ENCODE measurements at regions not wholly inside any gene's neighbourhood (a gene's known extent, or its start where the extent isn't known, plus 50 kb on each side); places are given as distances from the start of the nearest gene placed in this dataset.
"Not testable (repeated sequence)": the region's sequence is repeated elsewhere in the genome, so short reads cannot be mapped to it uniquely, and the experiment has no call there.

DNA sequence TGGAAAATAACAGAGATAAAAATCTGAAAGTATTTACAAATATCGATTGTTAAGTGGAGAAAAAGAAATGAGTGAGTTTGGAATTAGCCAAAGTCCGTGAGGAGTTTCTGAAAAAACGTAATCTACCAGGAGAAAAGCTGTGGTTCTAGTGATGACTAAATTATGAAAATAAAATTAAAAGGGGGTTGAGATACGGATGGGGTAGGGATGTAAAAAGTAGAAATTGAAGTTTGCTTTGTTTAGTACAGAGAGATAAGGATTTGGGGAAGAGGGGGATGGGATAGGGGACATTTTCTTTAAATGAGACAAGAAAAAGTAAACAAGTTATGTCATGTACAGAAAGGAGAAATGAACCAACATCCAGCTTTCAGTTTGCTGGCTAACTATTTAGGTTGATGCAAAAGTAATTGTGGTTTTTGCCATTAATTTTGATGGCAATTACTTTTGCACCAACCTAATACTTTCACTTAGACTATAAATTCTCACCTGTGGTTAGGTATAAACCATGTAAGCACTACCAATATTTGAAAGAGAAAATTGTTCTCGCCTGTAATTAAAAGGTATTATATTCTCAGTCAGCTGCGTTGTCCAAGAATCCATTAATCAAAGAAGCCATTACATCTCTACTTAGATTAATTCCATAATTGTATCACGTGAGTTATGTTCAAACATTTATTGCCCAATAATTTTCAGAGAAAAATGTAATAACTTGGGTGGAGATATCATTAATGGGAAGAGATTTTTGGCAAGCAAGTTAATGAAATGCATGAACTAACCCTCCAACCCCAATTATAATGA lies 143.0 kb upstream of the NRP1 start:
- DNase-seq (ENCODE audit: low read depth, low spot score), result no peak
- in situ Hi-C loops (cut with HindIII; ENCODE audit: low sequenced_read_pairs), result no loop called here
- no peak overlapping the region for H3K4me3 ChIP-seq (ENCODE audit: low read depth, low read length)
- TF ChIP-seq, protein P1, sequence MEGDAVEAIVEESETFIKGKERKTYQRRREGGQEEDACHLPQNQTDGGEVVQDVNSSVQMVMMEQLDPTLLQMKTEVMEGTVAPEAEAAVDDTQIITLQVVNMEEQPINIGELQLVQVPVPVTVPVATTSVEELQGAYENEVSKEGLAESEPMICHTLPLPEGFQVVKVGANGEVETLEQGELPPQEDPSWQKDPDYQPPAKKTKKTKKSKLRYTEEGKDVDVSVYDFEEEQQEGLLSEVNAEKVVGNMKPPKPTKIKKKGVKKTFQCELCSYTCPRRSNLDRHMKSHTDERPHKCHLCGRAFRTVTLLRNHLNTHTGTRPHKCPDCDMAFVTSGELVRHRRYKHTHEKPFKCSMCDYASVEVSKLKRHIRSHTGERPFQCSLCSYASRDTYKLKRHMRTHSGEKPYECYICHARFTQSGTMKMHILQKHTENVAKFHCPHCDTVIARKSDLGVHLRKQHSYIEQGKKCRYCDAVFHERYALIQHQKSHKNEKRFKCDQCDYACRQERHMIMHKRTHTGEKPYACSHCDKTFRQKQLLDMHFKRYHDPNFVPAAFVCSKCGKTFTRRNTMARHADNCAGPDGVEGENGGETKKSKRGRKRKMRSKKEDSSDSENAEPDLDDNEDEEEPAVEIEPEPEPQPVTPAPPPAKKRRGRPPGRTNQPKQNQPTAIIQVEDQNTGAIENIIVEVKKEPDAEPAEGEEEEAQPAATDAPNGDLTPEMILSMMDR (IDR thresholded peaks at IDR 0.05; ENCODE audit: low read depth, low read length), result no peak

DNA sequence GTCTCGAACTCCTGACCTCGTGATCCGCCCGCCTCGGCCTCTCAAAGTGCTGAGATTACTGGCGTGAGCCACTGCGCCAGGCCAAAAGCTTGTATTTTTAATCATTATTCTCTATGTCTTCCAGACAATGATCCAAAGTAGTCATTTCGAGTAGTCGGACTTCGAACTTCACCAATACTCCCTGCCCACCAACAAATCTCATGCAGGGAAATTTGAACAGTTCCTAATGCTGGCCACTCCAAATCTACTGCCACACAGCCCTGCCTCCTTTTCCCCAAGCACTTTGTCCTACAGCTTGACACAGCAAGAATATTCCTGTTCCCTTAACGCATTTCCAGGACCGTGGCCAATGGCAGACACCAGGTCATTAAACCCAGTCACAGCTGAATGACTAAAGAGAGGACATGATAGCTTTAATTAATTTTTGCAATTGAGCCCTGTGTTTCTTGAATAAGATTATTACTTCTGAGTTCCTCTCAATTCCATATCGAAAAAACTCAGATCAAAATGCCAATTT lies 142.3 kb upstream of the NRP1 start:
- in situ Hi-C loops (cut with HindIII; ENCODE audit: low sequenced_read_pairs), result no loop called here
- DNase-seq (ENCODE audit: low read depth, low spot score), result no peak
- no peak overlapping the region for H3K4me3 ChIP-seq (ENCODE audit: low read depth, low read length)
- TF ChIP-seq, protein P1 (IDR thresholded peaks at IDR 0.05; ENCODE audit: low read depth, low read length), result no peak

DNA sequence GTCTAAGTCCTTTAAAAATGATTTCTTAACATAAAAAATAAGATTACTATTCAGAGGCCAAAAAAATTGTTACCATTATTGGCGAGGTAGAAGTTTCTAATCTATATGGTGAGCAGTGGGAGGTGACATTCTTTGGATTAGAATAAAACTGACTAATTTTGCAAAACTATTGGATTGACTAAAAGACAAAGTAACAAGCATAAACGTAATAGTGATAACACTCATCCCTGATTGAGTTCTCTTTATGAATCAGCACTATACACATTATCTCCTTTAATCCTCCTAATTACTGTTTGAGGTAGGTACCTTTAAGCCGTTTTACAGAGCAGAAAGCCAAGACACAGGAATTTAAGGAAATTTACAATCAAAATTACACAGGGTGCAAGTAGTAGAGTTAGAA lies 139.2 kb upstream of the NRP1 start:
- DNase-seq (ENCODE audit: low read depth, low spot score), result no peak
- in situ Hi-C loops (cut with HindIII; ENCODE audit: low sequenced_read_pairs), result no loop called here
- TF ChIP-seq, protein P1 (IDR thresholded peaks at IDR 0.05; ENCODE audit: low read depth, low read length), result no peak
- H3K4me3 ChIP-seq (ENCODE audit: low read depth, low read length), result no peak overlapping the region

DNA sequence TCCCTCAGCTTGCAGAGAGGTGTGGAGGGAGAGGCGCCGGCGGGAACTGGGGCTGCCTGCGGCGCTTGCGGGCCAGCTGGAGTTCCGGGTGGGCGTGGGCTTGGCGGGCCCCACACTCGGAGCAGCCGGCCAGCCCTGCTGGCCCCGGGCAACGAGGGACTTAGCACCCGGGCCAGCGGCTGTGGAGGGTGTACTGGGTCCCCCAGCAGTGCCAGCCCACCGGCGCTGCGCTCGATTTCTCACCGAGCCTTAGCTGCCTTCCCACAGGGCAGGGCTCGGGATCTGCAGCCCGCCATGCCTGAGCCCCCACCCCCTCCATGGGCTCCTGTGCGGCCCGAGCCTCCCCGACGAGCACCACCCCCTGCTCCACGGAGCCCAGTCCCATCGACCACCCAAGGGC lies 133.5 kb upstream of the NRP1 start:
- H3K4me3 ChIP-seq (ENCODE audit: low read depth, low read length); in situ Hi-C loops (cut with HindIII; ENCODE audit: low sequenced_read_pairs); DNase-seq (ENCODE audit: low read depth, low spot score): not testable (repeated sequence)

DNA sequence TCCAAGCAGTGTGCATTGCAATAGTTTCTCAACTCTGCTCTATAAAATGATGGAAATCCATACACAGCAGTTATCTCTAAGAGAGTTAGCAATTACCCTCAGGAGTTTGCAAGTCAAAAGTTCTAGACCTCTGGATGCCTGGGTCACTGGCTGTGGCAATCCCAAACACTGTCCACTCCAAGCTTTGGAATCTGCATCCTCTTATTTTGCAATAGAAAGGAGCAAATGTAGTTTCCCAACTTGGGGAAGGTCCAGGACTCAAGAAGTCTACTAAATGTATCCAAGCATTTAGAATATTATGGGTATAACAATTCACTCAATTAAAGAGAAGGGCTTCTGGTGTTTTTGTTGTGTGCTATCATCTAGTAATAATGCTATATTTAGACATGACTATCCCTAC lies 131.3 kb upstream of the NRP1 start:
- H3K4me3 ChIP-seq (ENCODE audit: low read depth, low read length), result no peak overlapping the region
- in situ Hi-C loops (cut with HindIII; ENCODE audit: low sequenced_read_pairs), result no loop called here
- TF ChIP-seq, protein P1 (IDR thresholded peaks at IDR 0.05; ENCODE audit: low read depth, low read length), result no peak
- DNase-seq (ENCODE audit: low read depth, low spot score), result no peak

DNA sequence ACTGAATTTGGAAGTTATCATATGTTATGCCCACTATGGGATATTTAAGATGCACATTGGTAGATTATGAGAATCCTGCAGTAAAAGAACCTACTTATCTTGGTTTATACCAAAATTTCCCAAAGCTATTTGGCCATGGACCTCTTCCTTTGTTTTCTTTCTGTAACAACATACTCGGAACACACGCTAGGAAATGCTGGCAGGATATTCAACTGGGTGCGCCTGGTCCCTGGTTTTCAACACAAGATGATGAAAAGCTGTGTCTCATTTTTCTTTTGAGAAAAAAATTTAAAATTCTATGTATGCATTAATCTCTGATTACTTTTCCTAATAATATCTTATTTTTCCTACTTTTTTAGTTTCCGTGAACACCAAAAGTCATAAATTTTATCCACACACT lies 128.5 kb upstream of the NRP1 start:
- TF ChIP-seq, protein P1 (IDR thresholded peaks at IDR 0.05; ENCODE audit: low read depth, low read length), result no peak
- in situ Hi-C loops (cut with HindIII; ENCODE audit: low sequenced_read_pairs), result no loop called here
- no peak overlapping the region for H3K4me3 ChIP-seq (ENCODE audit: low read depth, low read length)
- DNase-seq (ENCODE audit: low read depth, low spot score), result no peak

DNA sequence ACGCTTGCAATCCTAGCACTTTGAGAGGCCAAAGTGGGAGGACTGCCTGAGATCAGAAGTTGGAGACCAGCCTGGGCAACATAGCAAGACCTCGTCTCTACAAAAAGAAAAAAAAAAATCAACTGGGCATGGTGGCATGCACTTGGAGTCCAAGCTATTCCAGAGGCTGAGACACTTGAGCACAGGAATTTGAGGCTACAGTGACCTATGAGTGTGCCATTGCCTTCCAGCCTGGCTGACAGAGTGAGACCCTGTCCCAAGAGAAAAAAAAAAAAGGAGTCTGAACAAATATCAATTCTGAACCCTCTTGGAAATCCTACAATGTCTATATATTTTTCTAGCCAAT lies 126.8 kb upstream of the NRP1 start:
- no peak overlapping the region for H3K4me3 ChIP-seq (ENCODE audit: low read depth, low read length)
- TF ChIP-seq, protein P1 (IDR thresholded peaks at IDR 0.05; ENCODE audit: low read depth, low read length), result no peak
- DNase-seq (ENCODE audit: low read depth, low spot score), result no peak
- in situ Hi-C loops (cut with HindIII; ENCODE audit: low sequenced_read_pairs), result no loop called here

Data from astrocyte of the spinal cord (primary cell).